Muscle layer of duodenum (tissue), 2 donors: ENCODE measurements at regions not wholly inside any gene's neighbourhood (a gene's known extent, or its start where the extent isn't known, plus 50 kb on each side); places are given as distances from the start of the nearest gene placed in this dataset.

Experiments used
- H3K27ac ChIP-seq: one replicate; pipeline ENCODE4 v1.7.0; 2013; ENCODE audit warnings: mild to moderate bottlenecking, low read length
- H3K27me3 ChIP-seq: one replicate; pipeline ENCODE4 v1.7.0; 2013; ENCODE audit warnings: low read depth, mild to moderate bottlenecking, control low read depth, low read length
- H3K36me3 ChIP-seq, 2 donors: one replicate each; pipeline ENCODE4 v1.7.0; 2013; ENCODE audit warnings: low read length in 2 of 2, control low read depth in 1 of 2, mild to moderate bottlenecking in 1 of 2; ENCODE audit not compliant: insufficient read depth in 2 of 2, control insufficient read depth in 1 of 2
- H3K4me1 ChIP-seq, 2 donors: one replicate each; pipeline ENCODE4 v1.7.0; 2013; ENCODE audit warnings: low read length in 2 of 2, mild to moderate bottlenecking in 2 of 2, control low read depth in 1 of 2, moderate library complexity in 1 of 2; ENCODE audit not compliant: insufficient read depth in 2 of 2, control insufficient read depth in 1 of 2
- H3K4me3 ChIP-seq, 2 donors: one replicate each; pipeline ENCODE4 v1.7.0; 2013; ENCODE audit warnings: low read length in 2 of 2, low read depth in 1 of 2, mild to moderate bottlenecking in 1 of 2
- H3K9me3 ChIP-seq, 2 donors: one replicate each; pipeline ENCODE4 v1.7.0; 2013; ENCODE audit warnings: low read length in 2 of 2, control low read depth in 1 of 2, mild to moderate bottlenecking in 1 of 2; ENCODE audit not compliant: control insufficient read depth in 1 of 2
- donor health status: healthy.

DNA sequence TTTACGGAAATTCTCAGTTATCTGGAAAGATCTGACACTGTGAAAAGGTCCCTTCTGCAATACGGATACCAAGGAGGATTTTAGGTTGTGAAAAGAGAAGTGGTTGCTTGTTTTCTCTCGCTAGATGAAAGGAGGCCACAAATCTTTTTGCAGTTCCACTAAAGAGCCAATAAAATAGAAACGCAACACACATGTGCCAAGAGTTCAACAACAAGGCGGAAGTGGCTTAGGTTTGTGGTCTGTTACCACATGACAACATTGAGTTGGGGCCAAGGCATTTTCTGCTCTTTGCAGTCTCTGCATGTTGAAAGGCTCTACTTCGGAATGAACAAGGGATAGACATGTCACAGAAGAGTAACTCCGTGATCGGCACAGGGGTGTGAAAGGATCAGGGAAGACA lies 115.7 kb upstream of the OSR1 start:
- Histone ChIP-seq H3K36me3 (no peaks in the 10 kb centered on the region), H3K27me3 (no peaks in the 10 kb centered on the region), H3K4me1 (peaks cover 0 to 4% of the 10 kb centered on the region in 2 donors), H3K9me3 (no peaks in the 10 kb centered on the region), H3K27ac (no peak overlapping the region), H3K4me3 (no peak overlapping the region)

DNA sequence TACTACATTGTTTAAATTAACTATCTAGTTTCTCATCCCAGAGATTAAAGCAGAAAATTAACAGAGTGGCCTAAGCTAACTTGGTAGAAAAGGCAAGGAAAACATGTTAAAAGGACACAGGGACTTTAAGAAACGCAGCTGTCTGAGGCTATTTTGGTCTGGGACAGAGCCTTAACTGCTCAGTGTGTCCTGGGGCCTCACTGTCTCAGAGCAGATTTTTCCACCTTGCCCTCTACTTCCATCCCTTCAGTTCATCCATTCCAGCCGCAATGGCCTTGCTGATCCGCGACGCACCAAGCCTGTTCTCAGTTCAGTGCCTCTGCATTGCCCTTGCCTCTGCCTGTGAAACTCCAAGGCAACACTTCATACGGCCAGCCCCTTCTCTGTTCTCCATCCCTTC lies 114.9 kb upstream of the OSR1 start:
- H3K9me3 ChIP-seq, result no peaks in the 10 kb centered on the region
- H3K27me3 ChIP-seq, result no peaks in the 10 kb centered on the region
- H3K4me3 ChIP-seq, result no peak overlapping the region
- H3K27ac ChIP-seq, result no peak overlapping the region
- H3K36me3 ChIP-seq, result no peaks in the 10 kb centered on the region
- H3K4me1 ChIP-seq, result peaks cover 0 to 4% of the 10 kb centered on the region in 2 donors

DNA sequence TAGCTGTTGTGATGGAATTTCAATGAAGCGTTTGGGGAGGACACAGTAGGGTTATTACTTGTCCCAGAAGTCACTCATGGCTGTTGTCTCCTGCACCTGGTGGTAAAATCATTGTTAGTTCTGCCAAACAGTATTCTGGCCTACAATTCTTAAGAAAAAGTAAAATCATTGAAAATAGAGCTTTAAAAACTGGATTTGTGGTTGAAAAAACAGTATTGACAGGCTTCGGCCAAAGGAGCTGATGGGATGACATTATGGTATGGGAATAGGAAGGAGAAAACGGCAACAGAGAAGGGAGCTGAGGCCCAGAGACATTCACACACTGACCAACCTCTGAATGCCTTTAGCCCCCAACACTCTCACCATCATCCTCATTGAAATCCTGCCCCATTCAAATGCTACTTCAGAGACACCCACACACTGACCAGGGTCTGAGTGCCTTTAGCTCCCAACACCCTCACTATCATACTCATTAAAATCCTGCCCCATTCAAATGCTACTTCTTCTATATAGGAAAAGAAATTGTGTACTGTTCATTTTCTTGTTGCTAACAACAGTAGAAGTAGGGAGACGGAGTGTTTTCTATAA lies 114.1 kb upstream of the OSR1 start:
- Histone ChIP-seq H3K9me3 (no peaks in the 10 kb centered on the region), H3K36me3 (no peaks in the 10 kb centered on the region), H3K27ac (no peak overlapping the region), H3K4me1 (peaks cover 0 to 4% of the 10 kb centered on the region in 2 donors), H3K4me3 (no peak overlapping the region), H3K27me3 (no peaks in the 10 kb centered on the region)

DNA sequence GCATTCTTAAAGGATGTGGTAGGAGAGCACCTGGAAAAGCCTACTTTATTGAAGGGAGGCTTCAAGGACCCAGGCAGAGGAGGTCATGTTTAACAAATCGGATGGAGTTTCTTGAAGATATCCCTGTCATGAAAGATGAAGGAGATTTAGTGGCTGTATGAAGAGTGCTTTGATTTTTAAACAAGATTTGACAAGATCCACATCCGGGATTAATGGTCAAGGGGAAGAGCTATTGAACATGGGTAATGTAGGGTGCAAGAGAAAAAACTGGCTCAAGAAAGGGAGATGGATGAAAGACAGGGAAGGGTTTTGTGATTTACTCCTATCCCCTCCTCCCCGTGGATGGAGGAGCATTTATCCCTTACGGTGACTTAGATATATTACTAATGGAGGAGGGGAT lies 113.1 kb upstream of the OSR1 start:
- H3K27me3 ChIP-seq, result no peaks in the 10 kb centered on the region
- H3K4me1 ChIP-seq, result peaks cover 0 to 4% of the 10 kb centered on the region in 2 donors
- no peak overlapping the region for H3K4me3 ChIP-seq
- no peaks in the 10 kb centered on the region for H3K36me3 ChIP-seq
- no peaks in the 10 kb centered on the region for H3K9me3 ChIP-seq
- no peak overlapping the region for H3K27ac ChIP-seq

DNA sequence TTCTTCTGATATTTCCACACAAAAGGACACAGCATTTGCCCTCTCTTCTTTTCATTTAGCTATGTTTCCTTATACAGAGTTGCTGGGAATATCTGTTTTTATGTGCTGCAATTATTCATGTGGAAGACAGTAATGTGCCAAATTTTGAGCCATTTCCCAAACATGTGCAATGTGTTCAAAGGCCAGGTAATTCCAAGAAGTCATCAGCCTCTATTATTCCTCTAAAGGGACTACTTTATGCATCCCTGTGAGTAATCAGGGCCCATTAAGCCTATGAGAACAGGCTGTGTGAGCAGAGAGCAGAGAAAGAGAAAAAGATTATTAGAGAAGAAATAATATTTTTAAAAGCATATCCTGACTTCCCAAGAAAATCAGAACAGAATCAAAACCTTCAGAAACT lies 107.6 kb upstream of the OSR1 start:
- H3K27ac ChIP-seq, result no peak overlapping the region
- no peaks in the 10 kb centered on the region for H3K36me3 ChIP-seq

DNA sequence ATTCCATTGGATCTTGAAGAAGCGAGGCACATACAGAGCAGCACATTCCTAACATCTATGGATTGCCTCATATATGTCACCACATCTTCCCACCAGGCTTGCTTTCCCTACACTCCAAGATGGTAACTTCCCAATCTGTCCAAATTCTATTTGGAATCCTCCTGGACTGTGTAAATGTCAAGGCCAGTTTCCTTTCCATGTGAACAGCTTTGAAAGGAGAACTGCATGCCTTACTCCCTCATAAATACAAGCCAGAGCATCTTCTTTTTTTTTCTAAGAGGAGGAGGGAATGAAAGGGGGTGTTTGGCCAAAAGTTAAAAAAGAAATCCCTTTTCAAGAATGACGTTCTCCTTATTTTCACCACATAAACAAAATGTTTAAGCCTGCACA lies 103.8 kb upstream of the OSR1 start:
- Histone ChIP-seq H3K4me1 (no peaks in the 10 kb centered on the region), H3K9me3 (no peaks in the 10 kb centered on the region), H3K27me3 (no peaks in the 10 kb centered on the region), H3K36me3 (no peaks in the 10 kb centered on the region), H3K27ac (no peak overlapping the region), H3K4me3 (no peak overlapping the region)

More for the DNA sequence above, 107.6 kb upstream of the OSR1 start:
- Histone ChIP-seq H3K27me3 (no peaks in the 10 kb centered on the region), H3K4me1 (no peaks in the 10 kb centered on the region), H3K9me3 (no peaks in the 10 kb centered on the region), H3K4me3 (no peak overlapping the region)

DNA sequence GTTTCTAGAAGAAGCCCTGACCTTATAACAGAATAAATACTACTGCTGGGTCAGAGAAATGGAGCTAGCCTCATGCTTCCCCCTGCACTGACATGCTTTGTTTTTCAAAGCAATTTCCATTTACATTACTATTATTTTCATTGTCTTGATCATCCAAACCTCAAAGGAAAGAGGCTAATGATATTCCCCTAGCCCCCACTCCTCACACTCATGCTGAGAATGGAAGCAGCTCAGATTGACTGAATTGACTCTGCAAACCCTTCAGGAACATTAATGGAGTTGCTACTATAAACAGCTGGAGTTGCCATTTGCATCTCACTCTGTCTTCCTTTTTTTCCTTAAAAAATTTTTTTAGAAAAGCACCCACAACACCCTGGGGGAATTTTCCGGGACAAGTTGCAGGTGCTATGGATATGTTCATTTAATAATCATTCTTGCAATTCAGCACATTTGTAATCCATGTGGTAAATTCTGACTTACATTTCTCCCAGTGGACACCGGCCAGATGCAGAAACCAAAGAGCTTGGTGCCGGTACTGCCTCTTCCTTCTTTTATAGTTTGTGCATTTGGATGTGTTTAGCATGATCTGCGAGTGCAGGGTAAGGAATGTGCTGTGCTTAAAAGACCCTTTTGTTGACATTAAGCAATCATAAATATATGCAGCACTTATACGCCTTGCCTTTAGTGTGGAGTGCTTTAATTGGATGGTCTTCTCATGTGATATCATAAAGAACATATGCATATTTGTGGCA lies 103.3 kb upstream of the OSR1 start:
- Histone ChIP-seq H3K27me3 (no peaks in the 10 kb centered on the region), H3K36me3 (no peaks in the 10 kb centered on the region), H3K4me3 (no peak overlapping the region), H3K27ac (no peak overlapping the region), H3K4me1 (no peaks in the 10 kb centered on the region), H3K9me3 (no peaks in the 10 kb centered on the region)

DNA sequence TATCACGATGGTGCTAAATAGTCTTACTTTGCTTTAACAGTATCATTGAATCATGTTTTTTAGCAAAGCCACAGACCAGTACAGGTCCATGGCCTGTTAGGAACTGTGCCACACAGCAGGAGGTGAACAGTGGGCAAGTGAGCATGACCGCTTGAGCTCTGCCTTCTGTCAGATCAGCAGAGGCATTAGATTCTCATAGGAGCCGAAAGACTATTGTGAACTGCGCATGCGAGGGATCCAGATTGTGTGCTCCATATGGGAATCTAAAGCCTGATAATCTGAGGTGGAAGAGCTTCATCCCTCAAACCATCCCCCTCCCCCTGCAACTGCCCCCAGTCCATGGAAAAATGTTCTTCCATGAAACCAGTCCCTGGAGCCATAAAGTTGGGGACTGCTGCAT lies 102.3 kb upstream of the OSR1 start:
- Histone ChIP-seq H3K27me3 (no peaks in the 10 kb centered on the region), H3K4me1 (no peaks in the 10 kb centered on the region), H3K9me3 (no peaks in the 10 kb centered on the region), H3K36me3 (no peaks in the 10 kb centered on the region), H3K4me3 (no peak overlapping the region), H3K27ac (no peak overlapping the region)

DNA sequence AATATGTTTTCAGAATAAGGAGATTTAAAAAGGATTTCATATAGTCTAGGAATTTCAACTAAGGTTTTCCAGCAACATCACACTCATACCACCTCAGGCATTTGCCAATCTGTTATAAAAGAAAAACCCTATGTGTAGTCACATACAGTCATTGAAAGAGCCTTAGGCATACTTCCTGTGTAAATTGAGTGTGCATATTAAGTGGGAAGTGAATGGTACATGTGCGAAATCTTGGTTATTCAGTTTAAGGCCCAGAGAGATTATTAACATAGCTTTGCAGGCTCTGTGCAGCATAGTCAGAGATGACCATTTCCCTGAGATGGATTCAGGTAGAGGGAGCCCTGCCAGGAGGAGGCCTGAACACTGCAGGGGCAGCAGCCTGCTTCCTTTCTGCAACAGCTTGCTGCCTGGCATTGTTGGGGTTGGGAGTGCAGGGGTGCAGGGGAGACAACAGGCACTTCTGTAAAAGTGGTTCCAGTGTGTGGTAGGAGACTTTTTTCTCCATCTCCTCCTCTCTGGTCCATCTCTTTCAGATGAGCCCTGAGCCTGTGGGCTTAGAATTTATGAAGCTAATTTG lies 100.1 kb upstream of the OSR1 start:
- H3K27ac ChIP-seq, result no peak overlapping the region
- peaks cover 0 to 7% of the 10 kb centered on the region in 2 donors for H3K9me3 ChIP-seq
- no peaks in the 10 kb centered on the region for H3K36me3 ChIP-seq
- no peaks in the 10 kb centered on the region for H3K27me3 ChIP-seq
- no peak overlapping the region for H3K4me3 ChIP-seq
- no peaks in the 10 kb centered on the region for H3K4me1 ChIP-seq

DNA sequence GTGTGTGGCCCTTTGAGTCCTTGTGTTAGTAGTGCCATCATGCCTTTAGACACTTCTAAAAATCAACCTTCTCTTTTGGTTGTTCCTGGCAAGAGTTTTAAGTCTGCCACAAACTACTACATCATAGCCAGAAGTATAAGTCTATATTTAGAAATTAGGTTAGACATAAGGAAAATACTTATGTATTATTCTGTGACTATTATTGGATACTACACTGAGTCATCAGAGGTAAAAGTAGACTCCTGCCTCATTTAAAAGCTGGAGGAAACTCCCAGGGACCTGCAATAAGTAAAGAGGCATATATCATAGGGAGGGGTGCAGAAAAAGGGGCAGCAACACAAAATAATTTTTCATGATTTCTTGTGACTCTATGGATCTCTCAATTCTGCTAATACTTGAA lies 99.4 kb upstream of the OSR1 start:
- no peaks in the 10 kb centered on the region for H3K27me3 ChIP-seq
- H3K4me3 ChIP-seq, result no peak overlapping the region
- no peak overlapping the region for H3K27ac ChIP-seq
- no peaks in the 10 kb centered on the region for H3K4me1 ChIP-seq
- no peaks in the 10 kb centered on the region for H3K36me3 ChIP-seq
- peaks cover 0 to 7% of the 10 kb centered on the region in 2 donors for H3K9me3 ChIP-seq

DNA sequence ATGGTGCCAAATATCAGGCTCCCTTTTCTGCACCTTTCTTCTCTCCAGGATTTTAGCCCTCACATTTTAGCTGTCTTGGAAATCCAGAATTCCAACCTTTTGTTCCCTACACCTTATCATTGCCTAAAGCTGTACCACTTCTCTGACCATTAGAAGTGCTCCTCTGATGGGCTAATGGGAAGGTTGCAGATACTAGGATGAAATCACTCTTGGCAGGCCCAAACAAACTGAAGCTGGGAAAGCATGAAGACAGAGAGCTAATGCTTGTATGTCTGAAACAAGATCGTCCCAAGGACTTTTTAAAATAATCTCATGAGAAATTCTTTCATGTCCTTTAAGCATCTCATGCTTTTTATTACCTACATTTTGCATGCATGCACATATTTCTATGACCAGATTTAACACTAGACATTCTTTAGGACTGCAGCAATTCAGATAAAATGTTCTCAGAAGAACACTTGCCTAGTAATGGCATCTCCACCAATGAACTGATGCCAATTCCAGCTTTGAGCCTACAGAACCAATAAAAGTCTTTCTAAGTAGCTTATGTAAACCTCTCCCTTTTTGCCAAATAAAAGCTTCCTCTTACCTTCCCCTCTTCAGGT lies 98.4 kb upstream of the OSR1 start:
- Histone ChIP-seq H3K27me3 (no peaks in the 10 kb centered on the region), H3K4me3 (no peak overlapping the region), H3K9me3 (peaks cover 0 to 7% of the 10 kb centered on the region in 2 donors), H3K4me1 (no peaks in the 10 kb centered on the region), H3K27ac (no peak overlapping the region), H3K36me3 (no peaks in the 10 kb centered on the region)
